OCI-LY7 (cell line): ENCODE measurements at regions not wholly inside any gene's neighbourhood (a gene's known extent, or its start where the extent isn't known, plus 50 kb on each side); places are given as distances from the start of the nearest gene placed in this dataset.

Experiments
- BruUV-seq: library from RNA; stranded (reverse); fragments of 400-500 nt; replicated peaks from 2 replicates; lab custom pipeline; 2021; lab: Mats Ljungman, UMichigan
- CTCF ChIA-PET: fragments of 300-600 bp; sonication (Branson Sonifier 250); formaldehyde crosslinking; loops from one replicate; lab custom pipeline; 2022; ENCODE audit warnings: antibody characterized with exemption; ENCODE audit not compliant: unreplicated experiment; lab: Charles Lee
- POLR2A ChIA-PET: fragments of 300-600 bp; sonication (Branson Sonifier 250); formaldehyde crosslinking; loops from one replicate; lab custom pipeline; 2022; ENCODE audit warnings: antibody characterized with exemption; lab: Charles Lee
- DNase-seq: peaks from one replicate; pipeline ENCODE4 v3.0.0-alpha.2; 2015; ENCODE audit warnings: low spot score
- H2AFZ ChIP-seq: fragments of 200-600 bp; sonication (generic), shearing (Covaris generic); 2 replicates; pipeline ENCODE4 v1.6.1; 2014; ENCODE audit warnings: mild to moderate bottlenecking, antibody characterized with exemption, low read length, moderate library complexity
- H3K27ac ChIP-seq: fragments of 200-600 bp; sonication (generic); 2 replicates; pipeline ENCODE4 v1.5.1; 2014; ENCODE audit warnings: mixed run types, low read depth, mild to moderate bottlenecking, moderate library complexity, low read length, inconsistent platforms; ENCODE audit not compliant: poor library complexity, severe bottlenecking
- H3K36me3 ChIP-seq: fragments of 200-600 bp; sonication (generic); 2 replicates; pipeline ENCODE4 v1.6.1; 2014; ENCODE audit warnings: mild to moderate bottlenecking, antibody characterized with exemption, low read length, moderate library complexity, mixed read lengths; ENCODE audit not compliant: insufficient read depth
- H3K4me1 ChIP-seq: fragments of 200-600 bp; sonication (generic); 2 replicates; pipeline ENCODE4 v1.5.1; 2014; ENCODE audit warnings: mild to moderate bottlenecking, low read length; ENCODE audit not compliant: insufficient read depth, poor library complexity, severe bottlenecking
- H3K4me2 ChIP-seq: fragments of 200-600 bp; sonication (generic); 2 replicates; pipeline ENCODE4 v1.6.1; 2014; ENCODE audit warnings: mild to moderate bottlenecking, low read length
- H3K4me3 ChIP-seq: fragments of 200-600 bp; sonication (generic); 2 replicates; pipeline ENCODE4 v1.5.1; 2014; ENCODE audit warnings: mild to moderate bottlenecking, low read depth, low read length; ENCODE audit not compliant: poor library complexity, severe bottlenecking
- H3K79me2 ChIP-seq: fragments of 200-600 bp; sonication (generic); 2 replicates; pipeline ENCODE4 v1.6.1; 2016; ENCODE audit warnings: low read depth, mild to moderate bottlenecking, low read length, moderate library complexity, mixed read lengths; ENCODE audit not compliant: insufficient read depth
- H3K9me2 ChIP-seq: fragments of 200-600 bp; sonication (generic); 2 replicates; pipeline ENCODE4 v1.6.1; 2016; ENCODE audit warnings: mild to moderate bottlenecking, low read length, mixed read lengths; ENCODE audit not compliant: insufficient read depth
- H3K9me3 ChIP-seq: fragments of 200-600 bp; sonication (generic); 2 replicates; pipeline ENCODE4 v1.6.1; 2014; ENCODE audit warnings: mild to moderate bottlenecking, mixed run types, low read length, mixed read lengths
- H4K20me1 ChIP-seq: fragments of 200-600 bp; sonication (generic); 2 replicates; pipeline ENCODE4 v1.6.1; 2014; ENCODE audit warnings: mild to moderate bottlenecking, antibody characterized with exemption, low read length, moderate library complexity, mixed read lengths; ENCODE audit not compliant: insufficient read depth
- CTCF ChIP-seq: fragments of 200-600 bp; sonication (generic); conservative IDR thresholded peaks from 2 replicates; pipeline ENCODE4 v1.5.1; 2014; ENCODE audit warnings: mild to moderate bottlenecking, antibody characterized with exemption, low read length, moderate library complexity, mixed read lengths
- EZH2phosphoT487 ChIP-seq: fragments of 200-600 bp; sonication (generic); IDR thresholded peaks from 2 replicates; pipeline ENCODE4 v1.6.1; 2018; ENCODE audit warnings: low read depth, borderline replicate concordance, mild to moderate bottlenecking, mixed run types, antibody characterized with exemption, low read length, moderate library complexity, mixed read lengths
- intact Hi-C: fragments of 100-400 bp; cut with micrococcal nuclease; formaldehyde crosslinking; loops from one replicate; pipeline ENCODE4 v1.10.0; 2022; ENCODE audit not compliant: unreplicated experiment

- Histone ChIP-seq H3K36me3 (no peaks in the 10 kb centered on the region), H3K4me1 (no peaks in the 10 kb centered on the region), H3K4me2 (no peak overlapping the region), H3K79me2 (no peaks in the 10 kb centered on the region), H2AFZ (no peak overlapping the region), H3K4me3 (no peak overlapping the region), H3K27ac (no peak overlapping the region), H3K9me2 (0 out of 2 replicates have a peak, but pooled peaks cover 3% of the 10 kb centered on the region), H4K20me1 (no peaks in the 10 kb centered on the region), H3K9me3 (peaks cover 6% of the 10 kb centered on the region)
- BruUV-seq, result no TSS peak
- ChIA-PET CTCF (no interaction called here), POLR2A (no interaction called here)
- DNase-seq, result no peak
- intact Hi-C loops, result no loop called here
- TF ChIP-seq CTCF, result no peak
- no peak for TF ChIP-seq EZH2phosphoT487
Measured at GRCh38 chr13:90246005-90246404, 1101.5 kb upstream of the MIR17HG start.

GRCh38 chr13:90246687-90247345, 1100.7 kb upstream of the MIR17HG start:
- Histone ChIP-seq H3K4me1 (no peaks in the 10 kb centered on the region), H3K4me2 (no peak overlapping the region), H3K79me2 (no peaks in the 10 kb centered on the region), H3K9me2 (0 out of 2 replicates have a peak, but pooled peaks cover 3% of the 10 kb centered on the region), H4K20me1 (no peaks in the 10 kb centered on the region), H3K9me3 (peaks cover 10% of the 10 kb centered on the region), H3K4me3 (no peak overlapping the region), H2AFZ (no peak overlapping the region), H3K27ac (no peak overlapping the region), H3K36me3 (no peaks in the 10 kb centered on the region)
- TF ChIP-seq CTCF (no peak), EZH2phosphoT487 (no peak)
- no TSS peak for BruUV-seq
- DNase-seq, result no peak
- POLR2A ChIA-PET, result interaction anchor here (0.6 to 0.9 kb wide), 2 partner anchors 154 to 1046 kb away, joined by 3 read pairs; no protein-coding TSS in a partner anchor
- CTCF ChIA-PET, result no interaction called here
- intact Hi-C loops, result no loop called here

- TF ChIP-seq CTCF (0 out of 2 replicates have a peak, but pooled peaks have one; percentile 14), EZH2phosphoT487 (no peak)
- H2AFZ ChIP-seq, result no peak overlapping the region
- BruUV-seq, result no TSS peak
- H3K36me3 ChIP-seq, result no peaks in the 10 kb centered on the region
- ChIA-PET CTCF (no interaction called here), POLR2A (interaction anchor here (0.8 kb wide), 1 partner anchor 10 kb away, joined by 3 read pairs; no protein-coding TSS in a partner anchor)
- H3K9me3 ChIP-seq, result peaks cover 24% of the 10 kb centered on the region; the same call in 1 of the 2 replicates
- DNase-seq, result no peak
- intact Hi-C loops, result no loop called here
- no peaks in the 10 kb centered on the region for H4K20me1 ChIP-seq
- H3K27ac ChIP-seq, result no peak overlapping the region
- H3K9me2 ChIP-seq, result no peaks in the 10 kb centered on the region
- H3K4me1 ChIP-seq, result no peaks in the 10 kb centered on the region
- no peak overlapping the region for H3K4me3 ChIP-seq
- H3K4me2 ChIP-seq, result no peak overlapping the region
- H3K79me2 ChIP-seq, result no peaks in the 10 kb centered on the region
Measured at GRCh38 chr13:90253806-90254205, 1093.7 kb upstream of the MIR17HG start.
